Thyroid gland (tissue), 4 donors: ENCODE measurements at regions not wholly inside any gene's neighbourhood (a gene's known extent, or its start where the extent isn't known, plus 50 kb on each side); places are given as distances from the start of the nearest gene placed in this dataset.

Experiments used
- CTCF ChIP-seq, 6 experiments: fragments of 200-600 bp in 3 of 6; fragments of 450-650 bp in 3 of 6; sonication (generic) in 3 of 6; IDR thresholded peaks; one replicate each; pipeline ENCODE4 v1.5.1; 2016 to 2019; ENCODE audit warnings: antibody characterized with exemption in 6 of 6, mild to moderate bottlenecking in 2 of 6, inconsistent platforms in 1 of 6, moderate library complexity in 1 of 6
- POLR2A ChIP-seq, 2 donors: fragments of 450-650 bp; IDR thresholded peaks; one replicate each; pipeline ENCODE4 v1.6.1; 2017; ENCODE audit warnings: antibody characterized with exemption in 2 of 2, mild to moderate bottlenecking in 2 of 2, moderate library complexity in 1 of 2

GRCh38 chr6:166830891-166831363 lies 125.4 kb downstream of the RNASET2 start:
- no peak for TF ChIP-seq CTCF (IDR thresholded peaks at IDR 0.05)
- TF ChIP-seq POLR2A (IDR thresholded peaks at IDR 0.05): no peak
